CD14-positive monocyte (primary cell): ENCODE measurements at regions not wholly inside any gene's neighbourhood (a gene's known extent, or its start where the extent isn't known, plus 50 kb on each side); places are given as distances from the start of the nearest gene placed in this dataset.

Experiments used
- DNase-seq, 3 donors: peaks; one replicate each; pipeline ENCODE4 v3.0.0-alpha.2; 2011 to 2022
- H2AFZ ChIP-seq: 2 replicates; pipeline ENCODE4 v1.6.0; 2012; ENCODE audit warnings: mild to moderate bottlenecking, low read depth, low read length, inconsistent platforms; ENCODE audit not compliant: insufficient read depth, poor library complexity, severe bottlenecking
- H3K27ac ChIP-seq, 2 donors: 1 replicate in 1 of 2; 2 replicates in 1 of 2; pipeline ENCODE4 v1.5.1; 2012 to 2013; ENCODE audit warnings: low read length in 2 of 2, control low read depth in 1 of 2, inconsistent platforms in 1 of 2, low read depth in 1 of 2, mild to moderate bottlenecking in 1 of 2
- H3K27me3 ChIP-seq, 2 donors: one replicate each; pipeline versions ENCODE4 v1.6.0 to v1.6.1; 2011 to 2013; ENCODE audit warnings: low read length in 2 of 2; ENCODE audit not compliant: control insufficient read depth in 2 of 2, insufficient read depth in 2 of 2
- H3K36me3 ChIP-seq, 2 donors: replicated peaks in 1 of 2; 1 replicate in 1 of 2; 2 replicates in 1 of 2; pipeline versions ENCODE4 v1.5.1 to v1.6.1; 2012 to 2013; ENCODE audit warnings: low read length in 2 of 2, control low read depth in 1 of 2, inconsistent platforms in 1 of 2, mild to moderate bottlenecking in 1 of 2; ENCODE audit not compliant: insufficient read depth in 2 of 2, control insufficient read depth in 1 of 2
- H3K4me1 ChIP-seq, 2 donors: 1 replicate in 1 of 2; 2 replicates in 1 of 2; pipeline versions ENCODE4 v1.5.1 to v1.6.1; 2012 to 2013; ENCODE audit warnings: low read length in 2 of 2, control low read depth in 1 of 2, inconsistent platforms in 1 of 2, mild to moderate bottlenecking in 1 of 2, moderate library complexity in 1 of 2; ENCODE audit not compliant: insufficient read depth in 2 of 2, control insufficient read depth in 1 of 2
- H3K4me2 ChIP-seq: replicated peaks from 2 replicates; pipeline ENCODE3; 2012; ENCODE audit warnings: low read length, moderate library complexity, mild to moderate bottlenecking; ENCODE audit not compliant: poor library complexity, severe bottlenecking; ENCODE audit errors: extremely low read depth
- H3K4me3 ChIP-seq, 3 experiments: fragments of 200-600 bp in 1 of 3; sonication (generic) in 1 of 3; replicated peaks in 1 of 3; 1 replicate in 2 of 3; 2 replicates in 1 of 3; pipeline ENCODE4 v1.5.1; 2011 to 2013; ENCODE audit warnings: low read length in 3 of 3, mild to moderate bottlenecking in 3 of 3, control low read depth in 2 of 3, low read depth in 2 of 3, inconsistent platforms in 1 of 3, moderate library complexity in 1 of 3
- H3K79me2 ChIP-seq: 2 replicates; pipeline ENCODE4 v1.6.0; 2012; ENCODE audit warnings: mild to moderate bottlenecking, control low read depth, inconsistent platforms, low read length, moderate library complexity; ENCODE audit not compliant: insufficient read depth
- H3K9ac ChIP-seq: 2 replicates; pipeline ENCODE4 v1.6.0; 2017; ENCODE audit warnings: low read length, mild to moderate bottlenecking; ENCODE audit not compliant: insufficient read depth, poor library complexity, severe bottlenecking
- H3K9me3 ChIP-seq, 2 donors: replicated peaks in 1 of 2; 1 replicate in 1 of 2; 2 replicates in 1 of 2; pipeline versions ENCODE4 v1.5.1 to v1.6.1; 2012 to 2013; ENCODE audit warnings: low read length in 2 of 2, control low read depth in 1 of 2; ENCODE audit not compliant: control insufficient read depth in 1 of 2, insufficient read depth in 1 of 2
- H4K20me1 ChIP-seq: 2 replicates; pipeline ENCODE4 v1.6.0; 2012; ENCODE audit warnings: mild to moderate bottlenecking, low read length, control low read depth, moderate library complexity; ENCODE audit not compliant: insufficient read depth
- H3K27ac Mint-ChIP-seq, 7 donors: one replicate each; pipeline ENCODE4 v1.8.0; 2020; ENCODE audit warnings: mild to moderate bottlenecking in 7 of 7, mixed read lengths in 7 of 7, moderate library complexity in 6 of 7, inconsistent platforms in 2 of 7
- H3K27me3 Mint-ChIP-seq, 3 donors: one replicate each; pipeline ENCODE4 v1.8.0; 2021 to 2022; ENCODE audit warnings: low read depth in 3 of 3, mild to moderate bottlenecking in 3 of 3, mixed read lengths in 3 of 3, moderate library complexity in 3 of 3, inconsistent platforms in 1 of 3
- H3K36me3 Mint-ChIP-seq, 2 donors: one replicate each; pipeline ENCODE4 v1.8.0; 2020; ENCODE audit warnings: mixed read lengths in 2 of 2, inconsistent platforms in 1 of 2, mild to moderate bottlenecking in 1 of 2
- H3K4me1 Mint-ChIP-seq: one replicate; pipeline ENCODE4 v1.8.0; 2020; ENCODE audit warnings: mild to moderate bottlenecking, mixed read lengths
- H3K4me3 Mint-ChIP-seq, 2 donors: one replicate each; pipeline ENCODE4 v1.8.0; 2020; ENCODE audit warnings: mild to moderate bottlenecking in 2 of 2, mixed read lengths in 2 of 2, moderate library complexity in 1 of 2
- H3K9me3 Mint-ChIP-seq, 7 donors: one replicate each; pipeline ENCODE4 v1.8.0; 2020 to 2022; ENCODE audit warnings: mixed read lengths in 7 of 7, mild to moderate bottlenecking in 6 of 7, moderate library complexity in 6 of 7, inconsistent platforms in 2 of 7
- CTCF ChIP-seq: fragments of 200-600 bp; IDR thresholded peaks from one replicate; pipeline ENCODE4 v1.8.0; 2022; ENCODE audit warnings: antibody characterized with exemption, mild to moderate bottlenecking
- WGBS: methylation state at CpG from one replicate; pipeline ENCODE4 v1.1.5; 2013; ENCODE audit warnings: missing lambda C conversion rate; ENCODE audit not compliant: insufficient coverage; 5-methylcytosine and 5-hydroxymethylcytosine counted together
- intact Hi-C, 2 donors: fragments of 100-400 bp; cut with micrococcal nuclease; formaldehyde crosslinking; loops; one replicate each; pipeline versions ENCODE4 v1.15.0 to v1.15.1; 2023

- H3K36me3 ChIP-seq: no peaks in the 10 kb centered on the region
- no peak overlapping the region for H3K4me2 ChIP-seq
- peaks cover 0 to 2% (median 2%) of the 10 kb centered on the region in 3 donors for H3K27me3 Mint-ChIP-seq
- H2AFZ ChIP-seq: no peak overlapping the region
- H3K9me3 ChIP-seq: no peaks in the 10 kb centered on the region
- H4K20me1 ChIP-seq: no peaks in the 10 kb centered on the region
- H3K9ac ChIP-seq: no peak overlapping the region
- H3K36me3 Mint-ChIP-seq: no peaks in the 10 kb centered on the region
- no peak for DNase-seq
- no peak overlapping the region for H3K4me3 ChIP-seq
- intact Hi-C loops: no loop called here
- TF ChIP-seq CTCF: no peak
- WGBS: 100% methylated on average over 5 of the region's 6 CpGs
- H3K27me3 ChIP-seq: no peaks in the 10 kb centered on the region
- H3K9me3 Mint-ChIP-seq: peaks cover 0 to 6% (median 2%) of the 10 kb centered on the region in 7 donors
- no peaks in the 10 kb centered on the region for H3K4me1 Mint-ChIP-seq
- no peak overlapping the region for H3K4me3 Mint-ChIP-seq
- H3K79me2 ChIP-seq: no peaks in the 10 kb centered on the region
- no peak overlapping the region for H3K27ac ChIP-seq
- H3K4me1 ChIP-seq: no peaks in the 10 kb centered on the region
- H3K27ac Mint-ChIP-seq: peak overlapping the region in 1 of 7 donors; percentile 31
These were observed 182.1 kb upstream of the CLNK start for GRCh38 chr4:10866666-10867065.

GRCh38 chr4:10861036-10861435, 176.5 kb upstream of the CLNK start:
- H3K9me3 Mint-ChIP-seq: peaks cover 0 to 6% (median 3%) of the 10 kb centered on the region in 7 donors
- DNase-seq: no peak
- Histone ChIP-seq H3K4me2 (no peak overlapping the region), H3K27me3 (no peaks in the 10 kb centered on the region), H3K4me3 (no peak overlapping the region), H3K27ac (no peak overlapping the region), H2AFZ (no peak overlapping the region), H3K9me3 (peaks cover 0 to 4% of the 10 kb centered on the region in 2 donors), H3K36me3 (no peaks in the 10 kb centered on the region), H3K79me2 (no peaks in the 10 kb centered on the region), H3K4me1 (no peaks in the 10 kb centered on the region), H3K9ac (no peak overlapping the region), H4K20me1 (no peaks in the 10 kb centered on the region)
- H3K4me1 Mint-ChIP-seq: no peaks in the 10 kb centered on the region
- no peak for TF ChIP-seq CTCF
- no CpG with 5 or more reads among the region's 3 CpGs for WGBS
- no peaks in the 10 kb centered on the region for H3K27me3 Mint-ChIP-seq
- no peak overlapping the region for H3K27ac Mint-ChIP-seq
- no peak overlapping the region for H3K4me3 Mint-ChIP-seq
- intact Hi-C loops: no loop called here
- no peaks in the 10 kb centered on the region for H3K36me3 Mint-ChIP-seq
